HCT116 (cell line): ENCODE measurements at regions not wholly inside any gene's neighbourhood (a gene's known extent, or its start where the extent isn't known, plus 50 kb on each side); places are given as distances from the start of the nearest gene placed in this dataset.

ENCODE experiments used
- ATAC-seq: fragments of 200-7000 bp; cut with Tn5 transposase; 2 replicates; pipeline ENCODE4 v1.9.1; 2020; ENCODE audit warnings: mild to moderate bottlenecking, moderate library complexity
- BruUV-seq: library from RNA; stranded (reverse); fragments of 400-500 nt; replicated peaks from 2 replicates; lab custom pipeline; 2021; lab: Mats Ljungman, UMichigan
- CTCF ChIA-PET: fragments of 300-600 bp; sonication (Branson Sonifier 250); formaldehyde crosslinking; loops from one replicate; lab custom pipeline; 2021; ENCODE audit warnings: antibody characterized with exemption; lab: Charles Lee
- POLR2A ChIA-PET: fragments of 300-600, 350-600 bp; sonication (Branson Sonifier 250); formaldehyde crosslinking; loops from one replicate; lab custom pipeline; 2021; ENCODE audit warnings: antibody characterized with exemption; lab: Charles Lee
- RAD21 ChIA-PET, 2 experiments: fragments of 300-600 bp; sonication (Branson Sonifier 250); formaldehyde crosslinking; loops; one replicate each; lab custom pipeline; 2023; ENCODE audit warnings: low total read pairs in 2 of 2; ENCODE audit not compliant: uncharacterized antibody in 2 of 2, unreplicated experiment in 2 of 2, low non-redundant PET in 1 of 2; lab: Charles Lee
- DNase-seq: peaks from one replicate; pipeline ENCODE4 v3.0.0-alpha.2; 2010; ENCODE audit warnings: low read depth, low spot score
- H2AFZ ChIP-seq: fragments of 200-600 bp; shearing (Covaris generic), sonication (generic); 2 replicates; pipeline ENCODE4 v1.6.1; 2017; ENCODE audit warnings: low read depth, mixed run types, mixed read lengths, antibody characterized with exemption, low read length; ENCODE audit not compliant: poor library complexity, severe bottlenecking
- H3K27ac ChIP-seq: 2 replicates; pipeline ENCODE4 v1.5.1; 2012; ENCODE audit warnings: low read depth, low read length
- H3K27me3 ChIP-seq: fragments of 200-600 bp; sonication (generic); 2 replicates; pipeline ENCODE4 v1.6.1; 2016; ENCODE audit warnings: mixed run types, low read length, mixed read lengths; ENCODE audit not compliant: insufficient read depth
- H3K36me3 ChIP-seq, 2 experiments: fragments of 200-500 bp in 1 of 2; fragments of 200-600 bp in 1 of 2; sonication (Bioruptor generic) in 1 of 2; sonication (generic) in 1 of 2; 2 replicates each; pipeline versions ENCODE4 v1.5.1 to v1.6.1; 2014 to 2016; ENCODE audit warnings: low read length in 2 of 2, inconsistent platforms in 1 of 2, mixed read lengths in 1 of 2, mixed run types in 1 of 2; ENCODE audit not compliant: insufficient read depth in 2 of 2, control insufficient read depth in 1 of 2
- H3K4me1 ChIP-seq, 2 experiments: fragments of 200-600 bp in 1 of 2; sonication (generic) in 1 of 2; 2 replicates each; pipeline versions ENCODE4 v1.5.1 to v1.6.1; 2012 to 2017; ENCODE audit warnings: low read length in 2 of 2, inconsistent platforms in 1 of 2, mild to moderate bottlenecking in 1 of 2, mixed read lengths in 1 of 2, mixed run types in 1 of 2, moderate library complexity in 1 of 2; ENCODE audit not compliant: insufficient read depth in 2 of 2, control insufficient read depth in 1 of 2
- H3K4me2 ChIP-seq: fragments of 200-600 bp; sonication (generic); 2 replicates; pipeline ENCODE4 v1.6.1; 2017; ENCODE audit warnings: mixed run types, low read length, mixed read lengths
- H3K4me3 ChIP-seq, 2 experiments: fragments of 200-600 bp in 1 of 2; sonication (generic) in 1 of 2; replicated peaks in 1 of 2; 2 replicates each; pipeline ENCODE4 v1.5.1; 2011 to 2016; ENCODE audit warnings: low read length in 2 of 2, control low read depth in 1 of 2, low read depth in 1 of 2, mild to moderate bottlenecking in 1 of 2, mixed read lengths in 1 of 2, mixed run types in 1 of 2
- H3K79me2 ChIP-seq: fragments of 200-600 bp; sonication (generic); 2 replicates; pipeline ENCODE4 v1.6.1; 2017; ENCODE audit warnings: mild to moderate bottlenecking, mixed run types, low read length, moderate library complexity, mixed read lengths; ENCODE audit not compliant: insufficient read depth
- H3K9ac ChIP-seq: fragments of 200-600 bp; sonication (generic); 2 replicates; pipeline ENCODE4 v1.6.1; 2016; ENCODE audit warnings: low read length, mixed read lengths
- H3K9me2 ChIP-seq: fragments of 200-600 bp; sonication (generic), shearing (Covaris generic); 2 replicates; pipeline ENCODE4 v1.6.1; 2017; ENCODE audit warnings: mixed run types, mild to moderate bottlenecking, moderate library complexity; ENCODE audit not compliant: insufficient read depth
- H3K9me3 ChIP-seq, 2 experiments: fragments of 200-500 bp in 1 of 2; fragments of 200-600 bp in 1 of 2; sonication (Bioruptor generic) in 1 of 2; sonication (generic) in 1 of 2; 2 replicates each; pipeline ENCODE4 v1.6.1; 2014 to 2017; ENCODE audit warnings: low read length in 2 of 2, mixed read lengths in 2 of 2, inconsistent platforms in 1 of 2, low read depth in 1 of 2, mild to moderate bottlenecking in 1 of 2, mixed run types in 1 of 2, moderate library complexity in 1 of 2; ENCODE audit not compliant: control insufficient read depth in 1 of 2, insufficient read depth in 1 of 2
- H4K20me1 ChIP-seq: fragments of 200-600 bp; sonication (generic), shearing (Covaris generic); 2 replicates; pipeline ENCODE4 v1.6.1; 2017; ENCODE audit warnings: mixed run types, mild to moderate bottlenecking, moderate library complexity; ENCODE audit not compliant: insufficient read depth
- EGR1 ChIP-seq: IDR thresholded peaks from 2 replicates; pipeline ENCODE4 v1.6.1; 2012; ENCODE audit warnings: low read depth
- ELF1 ChIP-seq: IDR thresholded peaks from 2 replicates; pipeline ENCODE4 v1.6.1; 2012; ENCODE audit warnings: low read depth, borderline replicate concordance
- EZH2 ChIP-seq: fragments of 200-600 bp; sonication (generic); IDR thresholded peaks from 2 replicates; pipeline ENCODE4 v1.6.1; 2017; ENCODE audit warnings: antibody characterized with exemption, mixed run types
- JUND ChIP-seq: IDR thresholded peaks from 2 replicates; pipeline ENCODE4 v1.6.1; 2012
- POLR2A ChIP-seq: IDR thresholded peaks from 2 replicates; pipeline ENCODE4 v1.7.0; 2011; ENCODE audit warnings: borderline replicate concordance; ENCODE audit not compliant: insufficient read depth, insufficient read length; ENCODE audit errors: extremely low read depth
- RAD21 ChIP-seq: IDR thresholded peaks from 2 replicates; pipeline ENCODE4 v1.6.1; 2012; ENCODE audit warnings: low read depth, mild to moderate bottlenecking
- SIN3A ChIP-seq: IDR thresholded peaks from 2 replicates; pipeline ENCODE4 v1.6.1; 2012; ENCODE audit warnings: low read depth
- SP1 ChIP-seq: IDR thresholded peaks from 2 replicates; pipeline ENCODE4 v1.6.1; 2012; ENCODE audit warnings: low read depth
- SRF ChIP-seq: IDR thresholded peaks from 2 replicates; pipeline ENCODE4 v1.6.1; 2012; ENCODE audit warnings: low read depth
- TCF7L2 ChIP-seq: IDR thresholded peaks from 2 replicates; pipeline ENCODE4 v1.7.0; 2011; ENCODE audit warnings: borderline replicate concordance, inconsistent platforms; ENCODE audit not compliant: insufficient read depth, insufficient read length; ENCODE audit errors: extremely low read depth
- ZFX ChIP-seq: fragments of 450-650 bp; IDR thresholded peaks from 2 replicates; pipeline ENCODE4 v1.6.1; 2017
- ZNF274 ChIP-seq: fragments of 200-500 bp; sonication (Bioruptor generic); IDR thresholded peaks from 2 replicates; pipeline ENCODE4 v1.6.1; 2014; ENCODE audit warnings: mild to moderate bottlenecking, low read depth, low read length, inconsistent platforms
- intact Hi-C: fragments of 100-400 bp; cut with micrococcal nuclease; formaldehyde crosslinking; loops from 2 replicates; pipeline ENCODE4 v1.10.0; 2022
- TF ChIP-seq, protein P1 (sequence below), 3 experiments: fragments of 200-600 bp in 1 of 3; sonication (generic) in 1 of 3; IDR thresholded peaks in 2 of 3; conservative IDR thresholded peaks in 1 of 3; 2 replicates each; pipeline ENCODE4 v1.5.1; 2012 to 2017; ENCODE audit warnings: low read depth in 2 of 3, low read length in 2 of 3, antibody characterized with exemption in 1 of 3, borderline replicate concordance in 1 of 3, control low read depth in 1 of 3, mild to moderate bottlenecking in 1 of 3, mixed read lengths in 1 of 3, mixed run types in 1 of 3, moderate library complexity in 1 of 3; ENCODE audit not compliant: insufficient read depth in 1 of 3
- TF ChIP-seq, protein P2 (sequence below): IDR thresholded peaks from 2 replicates; pipeline ENCODE4 v1.6.1; 2012

DNA sequence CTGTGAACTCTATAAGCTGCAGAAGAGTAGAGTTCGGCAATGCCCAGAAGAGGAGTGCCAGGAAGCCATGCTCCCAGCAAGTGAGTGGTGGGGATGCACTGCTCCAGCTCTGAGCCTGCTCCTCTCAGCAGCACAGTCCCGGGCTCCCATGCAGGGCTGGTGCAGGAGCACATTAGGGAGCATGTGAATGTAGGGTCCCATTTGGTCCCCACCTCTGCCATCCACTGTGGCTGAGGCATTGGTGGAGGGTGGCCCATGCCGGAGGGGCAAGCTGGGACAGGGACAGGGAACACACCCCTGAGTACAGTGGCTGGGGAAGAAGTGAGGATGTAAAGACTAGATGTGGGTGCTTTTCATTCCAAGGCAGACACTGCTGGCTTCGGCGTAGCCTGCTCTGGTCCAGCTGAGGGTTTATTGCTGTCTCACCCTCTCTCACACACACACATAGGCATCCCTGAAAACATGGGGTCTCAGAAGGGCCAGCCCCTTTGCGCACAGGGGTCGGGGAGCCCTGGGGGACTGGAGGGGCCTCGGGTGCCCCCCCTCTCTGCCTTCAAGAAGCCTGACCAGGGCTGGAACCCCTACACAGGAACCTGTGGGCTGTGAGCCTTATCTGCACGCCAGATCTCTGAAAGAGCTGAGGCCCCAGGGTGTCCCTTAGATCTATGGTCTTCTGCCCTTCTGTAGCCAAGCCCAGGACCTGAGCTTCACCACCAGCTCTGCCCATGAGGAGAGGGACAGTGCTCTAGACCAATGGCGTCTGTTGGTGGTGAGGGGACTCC is 341.0 kb downstream of the TCERG1L start:
- H3K27ac ChIP-seq, result no peak overlapping the region
- intact Hi-C loops, result no loop called here
- H4K20me1 ChIP-seq, result no peaks in the 10 kb centered on the region
- ChIA-PET CTCF (no interaction called here), POLR2A (no interaction called here), RAD21 (no interaction called here)
- no peaks in the 10 kb centered on the region for H3K79me2 ChIP-seq
- H3K4me2 ChIP-seq, result no peak overlapping the region
- DNase-seq (no peak), ATAC-seq (no peak)
- H3K4me3 ChIP-seq, result no peak overlapping the region
- BruUV-seq, result no TSS peak
- TF ChIP-seq EZH2, result no peak
- no peak for TF ChIP-seq SRF
- TF ChIP-seq, protein P1, sequence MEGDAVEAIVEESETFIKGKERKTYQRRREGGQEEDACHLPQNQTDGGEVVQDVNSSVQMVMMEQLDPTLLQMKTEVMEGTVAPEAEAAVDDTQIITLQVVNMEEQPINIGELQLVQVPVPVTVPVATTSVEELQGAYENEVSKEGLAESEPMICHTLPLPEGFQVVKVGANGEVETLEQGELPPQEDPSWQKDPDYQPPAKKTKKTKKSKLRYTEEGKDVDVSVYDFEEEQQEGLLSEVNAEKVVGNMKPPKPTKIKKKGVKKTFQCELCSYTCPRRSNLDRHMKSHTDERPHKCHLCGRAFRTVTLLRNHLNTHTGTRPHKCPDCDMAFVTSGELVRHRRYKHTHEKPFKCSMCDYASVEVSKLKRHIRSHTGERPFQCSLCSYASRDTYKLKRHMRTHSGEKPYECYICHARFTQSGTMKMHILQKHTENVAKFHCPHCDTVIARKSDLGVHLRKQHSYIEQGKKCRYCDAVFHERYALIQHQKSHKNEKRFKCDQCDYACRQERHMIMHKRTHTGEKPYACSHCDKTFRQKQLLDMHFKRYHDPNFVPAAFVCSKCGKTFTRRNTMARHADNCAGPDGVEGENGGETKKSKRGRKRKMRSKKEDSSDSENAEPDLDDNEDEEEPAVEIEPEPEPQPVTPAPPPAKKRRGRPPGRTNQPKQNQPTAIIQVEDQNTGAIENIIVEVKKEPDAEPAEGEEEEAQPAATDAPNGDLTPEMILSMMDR (IDR thresholded peaks at IDR 0.05 in 2 of 3, conservative IDR thresholded peaks at IDR 0.05 in 1 of 3; ENCODE audit: borderline replicate concordance in 1 of 3, insufficient read depth in 1 of 3, low read depth in 2 of 3, low read length in 2 of 3), result no peak
- TF ChIP-seq, protein P2, sequence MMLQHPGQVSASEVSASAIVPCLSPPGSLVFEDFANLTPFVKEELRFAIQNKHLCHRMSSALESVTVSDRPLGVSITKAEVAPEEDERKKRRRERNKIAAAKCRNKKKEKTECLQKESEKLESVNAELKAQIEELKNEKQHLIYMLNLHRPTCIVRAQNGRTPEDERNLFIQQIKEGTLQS, result no peak
- no peak for TF ChIP-seq SP1
- TF ChIP-seq SIN3A, result no peak
- no peak for TF ChIP-seq TCF7L2
- no peak for TF ChIP-seq RAD21
- TF ChIP-seq ELF1, result no peak
- TF ChIP-seq POLR2A, result no peak
- no peak for TF ChIP-seq ZFX
- no peak for TF ChIP-seq ZNF274
- no peak for TF ChIP-seq EGR1
- no peak for TF ChIP-seq JUND
- H3K27me3 ChIP-seq, result no peaks in the 10 kb centered on the region
- no peaks in the 10 kb centered on the region for H3K9me3 ChIP-seq
- H3K9ac ChIP-seq, result no peak overlapping the region
- H3K9me2 ChIP-seq, result no peaks in the 10 kb centered on the region
- H3K4me1 ChIP-seq, result no peaks in the 10 kb centered on the region
- H2AFZ ChIP-seq, result no peak overlapping the region
- no peaks in the 10 kb centered on the region for H3K36me3 ChIP-seq
